ENCODE measurements at regions not wholly inside any gene's neighbourhood (a gene's known extent, or its start where the extent isn't known, plus 50 kb on each side); places are given as distances from the start of the nearest gene placed in this dataset.

DNA sequence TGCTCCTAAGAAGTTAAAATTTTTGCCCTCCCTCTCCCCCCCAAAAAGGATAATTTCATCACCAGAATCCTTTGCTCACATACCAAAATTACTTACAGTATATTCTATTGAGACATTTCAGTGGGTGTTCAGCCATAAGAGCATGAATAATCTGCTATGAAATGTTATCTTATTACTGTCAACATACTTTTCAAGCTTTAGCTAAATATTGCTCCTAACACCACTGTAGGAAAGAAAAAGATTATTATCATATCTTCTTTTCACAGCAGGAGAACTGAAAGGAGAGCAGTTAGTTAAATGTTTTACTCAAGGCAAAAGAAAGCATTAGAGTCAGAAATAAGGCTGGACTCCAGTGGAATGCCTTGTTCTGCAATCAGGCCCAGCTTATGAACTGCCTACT, 231.0 kb upstream of the GYPA start:
- Mint-ChIP-seq H3K36me3 (ENCODE audit: insufficient read depth, unreplicated experiment) (no peaks in the 10 kb centered on the region), H3K4me1 (ENCODE audit: insufficient read depth, unreplicated experiment) (no peaks in the 10 kb centered on the region), H3K27ac (ENCODE audit: low read depth, unreplicated experiment) (no peak overlapping the region), H3K27me3 (ENCODE audit: insufficient read depth, unreplicated experiment) (no peaks in the 10 kb centered on the region), H3K9me3 (ENCODE audit: unreplicated experiment) (no peaks in the 10 kb centered on the region), H3K4me3 (ENCODE audit: unreplicated experiment) (no peak overlapping the region)
- DNase-seq (ENCODE audit: unreplicated experiment): no peak
- ChIA-PET CTCF (interaction anchor here (0.6 kb wide), 1 partner anchor 248 kb away, joined by 3 read pairs; no protein-coding TSS in a partner anchor), POLR2A (interaction anchor here (0.8 kb wide), 1 partner anchor 14 kb away, joined by 3 read pairs; no protein-coding TSS in a partner anchor)
- intact Hi-C loops (cut with micrococcal nuclease): loop anchor here (5.0 kb wide), 1 partner anchor 89 kb away; no protein-coding TSS in a partner anchor
- no TSS peak for BruUV-seq (replicated peaks)
- TF ChIP-seq, protein P1, sequence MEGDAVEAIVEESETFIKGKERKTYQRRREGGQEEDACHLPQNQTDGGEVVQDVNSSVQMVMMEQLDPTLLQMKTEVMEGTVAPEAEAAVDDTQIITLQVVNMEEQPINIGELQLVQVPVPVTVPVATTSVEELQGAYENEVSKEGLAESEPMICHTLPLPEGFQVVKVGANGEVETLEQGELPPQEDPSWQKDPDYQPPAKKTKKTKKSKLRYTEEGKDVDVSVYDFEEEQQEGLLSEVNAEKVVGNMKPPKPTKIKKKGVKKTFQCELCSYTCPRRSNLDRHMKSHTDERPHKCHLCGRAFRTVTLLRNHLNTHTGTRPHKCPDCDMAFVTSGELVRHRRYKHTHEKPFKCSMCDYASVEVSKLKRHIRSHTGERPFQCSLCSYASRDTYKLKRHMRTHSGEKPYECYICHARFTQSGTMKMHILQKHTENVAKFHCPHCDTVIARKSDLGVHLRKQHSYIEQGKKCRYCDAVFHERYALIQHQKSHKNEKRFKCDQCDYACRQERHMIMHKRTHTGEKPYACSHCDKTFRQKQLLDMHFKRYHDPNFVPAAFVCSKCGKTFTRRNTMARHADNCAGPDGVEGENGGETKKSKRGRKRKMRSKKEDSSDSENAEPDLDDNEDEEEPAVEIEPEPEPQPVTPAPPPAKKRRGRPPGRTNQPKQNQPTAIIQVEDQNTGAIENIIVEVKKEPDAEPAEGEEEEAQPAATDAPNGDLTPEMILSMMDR (IDR thresholded peaks at IDR 0.05; ENCODE audit: unreplicated experiment): no peak

DNA sequence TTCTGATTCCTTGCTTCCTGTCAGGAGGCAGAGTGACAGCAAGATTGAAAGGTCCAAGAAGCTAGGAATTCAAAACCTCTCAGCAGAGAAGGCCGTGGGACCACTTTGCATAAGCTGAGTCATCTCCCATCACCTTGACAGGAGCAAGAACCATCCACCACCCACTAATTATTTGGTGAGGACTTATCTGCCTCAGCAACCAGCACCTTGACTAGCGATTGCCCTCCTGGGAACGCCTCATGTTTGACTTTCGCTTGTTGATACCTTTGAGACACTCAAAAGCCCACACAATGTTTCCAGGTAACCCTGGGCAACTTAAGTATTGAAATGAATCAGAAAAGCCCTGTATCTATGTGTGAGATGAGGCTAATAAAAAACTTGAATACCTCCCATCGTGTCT, 233.5 kb upstream of the GYPA start:
- H3K27me3 Mint-ChIP-seq (ENCODE audit: insufficient read depth, unreplicated experiment): no peaks in the 10 kb centered on the region
- no peaks in the 10 kb centered on the region for H3K4me1 Mint-ChIP-seq (ENCODE audit: insufficient read depth, unreplicated experiment)
- no peak overlapping the region for H3K27ac Mint-ChIP-seq (ENCODE audit: low read depth, unreplicated experiment)

GRCh38 chr4:144376866-144377265, 236.3 kb upstream of the GYPA start:
- Mint-ChIP-seq H3K27me3 (ENCODE audit: insufficient read depth, unreplicated experiment) (no peaks in the 10 kb centered on the region), H3K9me3 (ENCODE audit: unreplicated experiment) (no peaks in the 10 kb centered on the region), H3K36me3 (ENCODE audit: insufficient read depth, unreplicated experiment) (no peaks in the 10 kb centered on the region), H3K4me3 (ENCODE audit: unreplicated experiment) (no peak overlapping the region), H3K27ac (ENCODE audit: low read depth, unreplicated experiment) (no peak overlapping the region), H3K4me1 (ENCODE audit: insufficient read depth, unreplicated experiment) (no peaks in the 10 kb centered on the region)
- intact Hi-C loops (cut with micrococcal nuclease): no loop called here
- ChIA-PET POLR2A (no interaction called here), CTCF (interaction anchor here (0.7 to 1.0 kb wide), 2 partner anchors 15 to 66 kb away, joined by 4 to 7 read pairs; no protein-coding TSS in a partner anchor)
- TF ChIP-seq, protein P1 (IDR thresholded peaks at IDR 0.05; ENCODE audit: unreplicated experiment): no peak
- no peak for DNase-seq (ENCODE audit: unreplicated experiment)
- BruUV-seq (replicated peaks): no TSS peak

More for the DNA sequence above, 233.5 kb upstream of the GYPA start:
- TF ChIP-seq, protein P1 (IDR thresholded peaks at IDR 0.05; ENCODE audit: unreplicated experiment): no peak
- Mint-ChIP-seq H3K9me3 (ENCODE audit: unreplicated experiment) (no peaks in the 10 kb centered on the region), H3K36me3 (ENCODE audit: insufficient read depth, unreplicated experiment) (no peaks in the 10 kb centered on the region), H3K4me3 (ENCODE audit: unreplicated experiment) (no peak overlapping the region)
- no peak for DNase-seq (ENCODE audit: unreplicated experiment)
- intact Hi-C loops (cut with micrococcal nuclease): loop anchor here (5.0 kb wide), 1 partner anchor 92 kb away; no protein-coding TSS in a partner anchor
- ChIA-PET CTCF (no interaction called here), POLR2A (no interaction called here)
- no TSS peak for BruUV-seq (replicated peaks)

DNA sequence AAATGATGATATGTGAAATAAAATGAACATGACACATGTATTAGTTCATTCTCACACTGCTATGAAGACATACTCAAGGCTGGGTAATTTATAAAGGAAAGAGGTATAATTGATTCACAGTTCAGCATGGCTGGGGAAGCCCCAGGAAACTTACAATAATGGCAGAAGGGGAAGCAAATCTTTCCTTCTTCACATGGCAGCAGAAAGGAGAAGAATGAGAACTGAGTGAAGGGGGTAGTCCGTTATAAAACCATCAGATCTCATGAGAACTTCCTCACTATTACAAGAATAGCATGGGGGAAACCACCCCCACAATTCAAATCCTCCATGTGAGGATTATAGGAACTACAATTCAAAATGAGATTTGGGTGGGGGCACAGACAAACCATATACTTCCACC, 243.9 kb upstream of the GYPA start:
- no peak for DNase-seq (ENCODE audit: unreplicated experiment)
- ChIA-PET CTCF (no interaction called here), POLR2A (no interaction called here)
- no TSS peak for BruUV-seq (replicated peaks)
- Mint-ChIP-seq H3K27me3 (ENCODE audit: insufficient read depth, unreplicated experiment) (no peaks in the 10 kb centered on the region), H3K9me3 (ENCODE audit: unreplicated experiment) (peaks cover 16% of the 10 kb centered on the region), H3K36me3 (ENCODE audit: insufficient read depth, unreplicated experiment) (no peaks in the 10 kb centered on the region), H3K4me3 (ENCODE audit: unreplicated experiment) (no peak overlapping the region), H3K4me1 (ENCODE audit: insufficient read depth, unreplicated experiment) (no peaks in the 10 kb centered on the region), H3K27ac (ENCODE audit: low read depth, unreplicated experiment) (no peak overlapping the region)
- intact Hi-C loops (cut with micrococcal nuclease): no loop called here
- TF ChIP-seq, protein P1 (IDR thresholded peaks at IDR 0.05; ENCODE audit: unreplicated experiment): no peak
